ENCODE measurements at regions not wholly inside any gene's neighbourhood (a gene's known extent, or its start where the extent isn't known, plus 50 kb on each side); places are given as distances from the start of the nearest gene placed in this dataset.

DNA sequence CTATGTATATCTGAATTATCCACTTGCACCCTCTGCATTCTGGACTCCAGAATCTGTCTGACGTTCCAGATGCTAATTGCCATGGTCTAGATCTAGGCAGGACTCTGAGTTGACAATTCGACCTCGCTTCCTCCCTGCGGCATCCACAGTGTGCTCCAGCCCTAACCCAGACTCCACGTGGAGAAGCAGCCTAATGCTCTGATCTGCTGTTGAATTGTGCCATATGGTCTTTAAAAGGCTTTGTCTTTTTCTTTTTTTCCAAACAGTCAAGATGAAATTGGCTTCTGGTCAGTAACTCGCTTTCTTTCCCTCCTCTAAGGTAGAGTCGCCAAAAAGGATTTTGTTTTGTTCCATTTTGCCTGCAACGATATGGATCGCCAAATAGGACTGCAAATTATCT is 752.6 kb upstream of the ID2 start:
- FAIRE-seq (no peak), DNase-seq (ENCODE audit: low read depth in 1 of 2, low spot score in 1 of 2) (no peak), ATAC-seq (no peak)
- CTCF ChIA-PET = no interaction called here
- H3K4me1 ChIP-seq = no peaks in the 10 kb centered on the region
- H3K9me3 ChIP-seq = no peaks in the 10 kb centered on the region
- H3K27ac ChIP-seq = no peak overlapping the region
- POLR2A ChIA-PET = no interaction called here
- no peak overlapping the region for H3K4me2 ChIP-seq
- TF ChIP-seq ZC3H11A (IDR thresholded peaks at IDR 0.05) (no peak), FOSB (CRISPR knock-in tag; IDR thresholded peaks at IDR 0.05) (no peak), TFCP2L1 (CRISPR knock-in tag; IDR thresholded peaks at IDR 0.05) (no peak)
- TF ChIP-seq, protein P1, sequence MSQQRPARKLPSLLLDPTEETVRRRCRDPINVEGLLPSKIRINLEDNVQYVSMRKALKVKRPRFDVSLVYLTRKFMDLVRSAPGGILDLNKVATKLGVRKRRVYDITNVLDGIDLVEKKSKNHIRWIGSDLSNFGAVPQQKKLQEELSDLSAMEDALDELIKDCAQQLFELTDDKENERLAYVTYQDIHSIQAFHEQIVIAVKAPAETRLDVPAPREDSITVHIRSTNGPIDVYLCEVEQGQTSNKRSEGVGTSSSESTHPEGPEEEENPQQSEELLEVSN (IDR thresholded peaks at IDR 0.05; ENCODE audit: borderline replicate concordance, low read depth) = no peak
- no peak overlapping the region for H3K4me3 ChIP-seq
- WGBS (ENCODE audit: missing lambda C conversion rate) = 67% methylated on average over 9 of the region's 9 CpGs

DNA sequence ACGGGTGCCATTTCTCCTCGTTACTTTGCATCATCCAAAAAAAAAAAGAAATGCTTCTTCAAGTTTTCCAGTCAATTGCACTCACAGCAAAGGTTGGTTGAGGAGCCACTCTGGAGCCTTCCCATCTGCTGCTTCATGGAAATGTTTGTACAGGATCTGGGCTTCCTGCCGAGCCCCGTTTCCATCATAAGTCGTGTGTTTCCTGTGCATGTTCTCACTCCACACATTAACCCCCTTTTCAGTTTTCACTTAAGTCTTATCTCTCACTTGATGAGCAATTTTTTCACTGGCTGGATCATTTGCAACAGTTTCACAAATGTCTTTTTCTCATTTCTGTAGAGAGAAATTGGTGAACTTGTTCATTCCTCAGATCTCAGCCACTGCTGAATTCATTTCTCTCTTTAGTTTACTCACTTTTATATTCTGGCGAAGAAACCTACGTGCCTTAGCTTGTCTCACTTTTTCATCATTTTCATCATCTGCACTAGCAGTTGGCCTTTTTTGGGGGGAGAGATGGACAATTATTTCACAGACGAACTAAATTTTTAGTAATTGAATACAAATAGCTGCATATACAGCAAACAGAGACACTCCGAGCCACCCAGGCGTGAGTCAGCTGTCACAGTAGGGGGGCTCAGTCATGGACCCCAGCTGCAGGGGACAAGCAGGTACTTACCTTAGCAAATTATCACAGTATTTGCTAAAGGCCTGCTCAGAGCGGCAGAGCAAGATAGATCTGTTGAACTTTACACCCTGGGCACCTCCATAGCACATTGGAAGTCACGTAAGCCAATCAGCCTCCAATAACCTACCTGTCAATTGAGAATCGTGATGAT is 750.8 kb upstream of the ID2 start:
- no peaks in the 10 kb centered on the region for H3K4me1 ChIP-seq
- ChIA-PET CTCF (no interaction called here), POLR2A (no interaction called here)
- H3K9me3 ChIP-seq = no peaks in the 10 kb centered on the region
- TF ChIP-seq JUN (IDR thresholded peaks at IDR 0.05) = no peak
- no peak for TF ChIP-seq CBX8 (IDR thresholded peaks at IDR 0.05)
- no peak for TF ChIP-seq HEYL (CRISPR knock-in tag; IDR thresholded peaks at IDR 0.05)
- TF ChIP-seq CTCF (IDR thresholded peaks at IDR 0.05) = no peak
- TF ChIP-seq POLR2AphosphoS2 (conservative IDR thresholded peaks at IDR 0.05; ENCODE audit: low read length) = no peak
- TF ChIP-seq FOSL2 (IDR thresholded peaks at IDR 0.05) = no peak
- TF ChIP-seq FOSL2 (CRISPR knock-in tag; IDR thresholded peaks at IDR 0.05) = no peak
- TF ChIP-seq, protein P2, sequence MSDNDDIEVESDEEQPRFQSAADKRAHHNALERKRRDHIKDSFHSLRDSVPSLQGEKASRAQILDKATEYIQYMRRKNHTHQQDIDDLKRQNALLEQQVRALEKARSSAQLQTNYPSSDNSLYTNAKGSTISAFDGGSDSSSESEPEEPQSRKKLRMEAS (IDR thresholded peaks at IDR 0.05) = no peak
- TF ChIP-seq JUNB (IDR thresholded peaks at IDR 0.05) = no peak
- TF ChIP-seq HOXB13 (CRISPR knock-in tag; IDR thresholded peaks at IDR 0.05; ENCODE audit: low read depth) = no peak
- no peak for TF ChIP-seq RCOR1 (IDR thresholded peaks at IDR 0.05; ENCODE audit: low read depth, low read length)
- DNase-seq (ENCODE audit: low read depth in 1 of 2, low spot score in 1 of 2) = no peak
- H3K4me2 ChIP-seq = no peak overlapping the region
- no peak for FAIRE-seq
- no peak for ATAC-seq
- 53% methylated on average over 13 of the region's 13 CpGs for WGBS (ENCODE audit: missing lambda C conversion rate)
- H3K4me3 ChIP-seq = no peak overlapping the region
- no peak overlapping the region for H3K27ac ChIP-seq

DNA sequence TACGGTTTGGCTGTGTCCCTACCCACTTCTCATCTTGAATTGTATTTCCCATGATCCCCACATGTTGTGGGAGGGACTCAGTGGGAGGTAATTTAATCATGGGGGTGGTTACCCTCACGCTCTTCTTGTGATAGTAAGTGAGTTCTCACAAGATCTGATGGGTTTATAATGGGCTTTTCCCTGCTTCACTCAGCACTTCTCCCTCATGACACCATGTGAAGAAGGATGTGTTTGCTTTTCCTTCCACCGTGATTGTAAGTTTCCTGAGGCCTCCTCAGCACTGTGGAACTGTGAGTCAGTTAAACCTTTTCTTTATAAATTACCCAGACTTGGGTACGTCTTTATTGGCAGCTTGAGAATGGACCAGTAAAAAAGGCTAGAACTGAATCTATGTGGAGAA is 750.0 kb upstream of the ID2 start:
- peak; percentile 23 for FAIRE-seq
- Histone ChIP-seq H3K27ac (no peak overlapping the region), H3K4me1 (no peaks in the 10 kb centered on the region), H3K9me3 (no peaks in the 10 kb centered on the region), H3K4me2 (no peak overlapping the region), H3K4me3 (no peak overlapping the region)
- ChIA-PET CTCF (no interaction called here), POLR2A (no interaction called here)
- no peak for TF ChIP-seq FOXS1 (CRISPR knock-in tag; IDR thresholded peaks at IDR 0.05)
- TF ChIP-seq ELK1 (IDR thresholded peaks at IDR 0.05; ENCODE audit: low read depth, low read length) = no peak
- no peak for TF ChIP-seq PHF8 (IDR thresholded peaks at IDR 0.05; ENCODE audit: borderline replicate concordance, low read depth)
- TF ChIP-seq RCOR1 (IDR thresholded peaks at IDR 0.05; ENCODE audit: low read depth, low read length) = no peak
- TF ChIP-seq BHLHE40 (IDR thresholded peaks at IDR 0.05; ENCODE audit: low read depth, low read length) = no peak
- no peak for TF ChIP-seq HOXA7 (CRISPR knock-in tag; IDR thresholded peaks at IDR 0.05)
- no peak for TF ChIP-seq ZC3H11A (IDR thresholded peaks at IDR 0.05)
- no peak for TF ChIP-seq EHF (CRISPR knock-in tag; IDR thresholded peaks at IDR 0.05)
- TF ChIP-seq, protein P3, sequence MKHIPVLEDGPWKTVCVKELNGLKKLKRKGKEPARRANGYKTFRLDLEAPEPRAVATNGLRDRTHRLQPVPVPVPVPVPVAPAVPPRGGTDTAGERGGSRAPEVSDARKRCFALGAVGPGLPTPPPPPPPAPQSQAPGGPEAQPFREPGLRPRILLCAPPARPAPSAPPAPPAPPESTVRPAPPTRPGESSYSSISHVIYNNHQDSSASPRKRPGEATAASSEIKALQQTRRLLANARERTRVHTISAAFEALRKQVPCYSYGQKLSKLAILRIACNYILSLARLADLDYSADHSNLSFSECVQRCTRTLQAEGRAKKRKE (CRISPR knock-in tag; IDR thresholded peaks at IDR 0.05; ENCODE audit: low read depth) = no peak
- DNase-seq (ENCODE audit: low read depth in 1 of 2, low spot score in 1 of 2) = no peak
- ATAC-seq = no peak
- WGBS (ENCODE audit: missing lambda C conversion rate) = 40% methylated on average over 4 of the region's 4 CpGs
